ENCODE measurements at regions not wholly inside any gene's neighbourhood (a gene's known extent, or its start where the extent isn't known, plus 50 kb on each side); places are given as distances from the start of the nearest gene placed in this dataset.

GRCh38 chr22:48585916-48586798 lies 1241.5 kb downstream of the BRD1 start:
- no peak for DNase-seq

GRCh38 chr22:48584170-48584569 lies 1243.5 kb downstream of the BRD1 start:
- no peak for DNase-seq

- DNase-seq, result no peak
Observed at GRCh38 chr22:48581796-48582469, 1245.7 kb downstream of the BRD1 start.

- no peak for DNase-seq
Observed at GRCh38 chr22:48581205-48581766, 1246.4 kb downstream of the BRD1 start.

- no peak for DNase-seq
Observed at GRCh38 chr22:48580481-48580970, 1247.1 kb downstream of the BRD1 start.

- DNase-seq, result no peak
Observed at GRCh38 chr22:48579928-48580309, 1247.8 kb downstream of the BRD1 start.

GRCh38 chr22:48579043-48579927 lies 1248.4 kb downstream of the BRD1 start:
- DNase-seq, result no peak

GRCh38 chr22:48578138-48579042 lies 1249.3 kb downstream of the BRD1 start:
- DNase-seq, result no peak

- no peak for DNase-seq
Observed at GRCh38 chr22:48577691-48578090, 1250.0 kb downstream of the BRD1 start.

GRCh38 chr22:48577014-48577690 lies 1250.5 kb downstream of the BRD1 start:
- no peak for DNase-seq

GRCh38 chr22:48576333-48577013 lies 1251.2 kb downstream of the BRD1 start:
- no peak for DNase-seq

- DNase-seq, result no peak
Observed at GRCh38 chr22:48575618-48576332, 1251.9 kb downstream of the BRD1 start.

GRCh38 chr22:48574776-48575617 lies 1252.7 kb downstream of the BRD1 start:
- no peak for DNase-seq

GRCh38 chr22:48573766-48574165 lies 1253.9 kb downstream of the BRD1 start:
- DNase-seq, result no peak

- no peak for DNase-seq
Observed at GRCh38 chr22:48572951-48573350, 1254.7 kb downstream of the BRD1 start.

- DNase-seq, result no peak
Observed at GRCh38 chr22:48570912-48571311, 1256.8 kb downstream of the BRD1 start.

GRCh38 chr22:48569476-48570233 lies 1258.0 kb downstream of the BRD1 start:
- DNase-seq, result no peak

- no peak for DNase-seq
Observed at GRCh38 chr22:48568736-48569330, 1258.8 kb downstream of the BRD1 start.

Measured in inflammatory macrophage treated with lipopolysaccharide for 4 hours (primary cell).